Hepatocyte (in vitro differentiated cells): ENCODE measurements at regions not wholly inside any gene's neighbourhood (a gene's known extent, or its start where the extent isn't known, plus 50 kb on each side); places are given as distances from the start of the nearest gene placed in this dataset.

Experiments used
- DNase-seq: peaks from one replicate; pipeline ENCODE4 v3.0.0-alpha.2; 2016; ENCODE audit warnings: low spot score
- H2AFZ ChIP-seq: fragments of 200-600 bp; sonication (generic); 2 replicates; pipeline ENCODE4 v1.6.0; 2016; ENCODE audit warnings: antibody characterized with exemption, mild to moderate bottlenecking
- H3K27ac ChIP-seq: fragments of 200-600 bp; sonication (generic); 2 replicates; pipeline ENCODE4 v1.5.1; 2016; ENCODE audit warnings: mild to moderate bottlenecking
- H3K27me3 ChIP-seq: fragments of 200-600 bp; sonication (generic); 2 replicates; pipeline ENCODE4 v1.6.1; 2016
- H3K36me3 ChIP-seq: fragments of 200-600 bp; sonication (generic); replicated peaks from 2 replicates; pipeline ENCODE4 v1.5.1; 2016; ENCODE audit warnings: low read depth; ENCODE audit not compliant: insufficient read depth
- H3K4me1 ChIP-seq: fragments of 200-600 bp; sonication (generic); 2 replicates; pipeline ENCODE4 v1.5.1; 2016; ENCODE audit warnings: mild to moderate bottlenecking, moderate library complexity; ENCODE audit not compliant: insufficient read depth
- H3K4me2 ChIP-seq: fragments of 200-600 bp; sonication (generic); 2 replicates; pipeline ENCODE4 v1.6.0; 2016
- H3K4me3 ChIP-seq: fragments of 200-600 bp; sonication (generic); 2 replicates; pipeline ENCODE4 v1.5.1; 2016; ENCODE audit warnings: mild to moderate bottlenecking
- H3K79me2 ChIP-seq: fragments of 200-600 bp; sonication (generic); 2 replicates; pipeline ENCODE4 v1.6.0; 2017; ENCODE audit warnings: mild to moderate bottlenecking
- H3K9me2 ChIP-seq: fragments of 200-600 bp; sonication (generic); replicated peaks from 2 replicates; pipeline ENCODE4 v1.6.0; 2017; ENCODE audit warnings: mild to moderate bottlenecking; ENCODE audit not compliant: insufficient read depth
- H3K9me3 ChIP-seq: fragments of 200-600 bp; sonication (generic); 2 replicates; pipeline ENCODE4 v1.5.1; 2016; ENCODE audit warnings: low read depth, mild to moderate bottlenecking
- H4K20me1 ChIP-seq: fragments of 200-600 bp; sonication (generic); 2 replicates; pipeline ENCODE4 v1.6.0; 2016; ENCODE audit warnings: mild to moderate bottlenecking; ENCODE audit not compliant: insufficient read depth, poor library complexity, severe bottlenecking
- EZH2 ChIP-seq: fragments of 200-600 bp; sonication (generic); IDR thresholded peaks from 2 replicates; pipeline ENCODE4 v1.6.1; 2016; ENCODE audit warnings: antibody characterized with exemption, mild to moderate bottlenecking, borderline replicate concordance
- EZH2phosphoT487 ChIP-seq: fragments of 200-600 bp; sonication (generic); IDR thresholded peaks from one replicate; pipeline ENCODE4 v1.6.1; 2018; ENCODE audit warnings: antibody characterized with exemption, mild to moderate bottlenecking, low read depth, moderate library complexity; ENCODE audit not compliant: unreplicated experiment, severe bottlenecking
- WGBS: methylation state at CpG from one replicate; pipeline ENCODE4 v1.1.6; 2016; ENCODE audit warnings: low lambda C conversion rate; ENCODE audit errors: missing lambda C conversion rate; 5-methylcytosine and 5-hydroxymethylcytosine counted together
- TF ChIP-seq, protein P1 (sequence below): fragments of 200-600 bp; sonication (generic); IDR thresholded peaks from 2 replicates; pipeline ENCODE4 v1.5.1; 2016; ENCODE audit warnings: antibody characterized with exemption, mild to moderate bottlenecking; ENCODE audit not compliant: poor library complexity

DNA sequence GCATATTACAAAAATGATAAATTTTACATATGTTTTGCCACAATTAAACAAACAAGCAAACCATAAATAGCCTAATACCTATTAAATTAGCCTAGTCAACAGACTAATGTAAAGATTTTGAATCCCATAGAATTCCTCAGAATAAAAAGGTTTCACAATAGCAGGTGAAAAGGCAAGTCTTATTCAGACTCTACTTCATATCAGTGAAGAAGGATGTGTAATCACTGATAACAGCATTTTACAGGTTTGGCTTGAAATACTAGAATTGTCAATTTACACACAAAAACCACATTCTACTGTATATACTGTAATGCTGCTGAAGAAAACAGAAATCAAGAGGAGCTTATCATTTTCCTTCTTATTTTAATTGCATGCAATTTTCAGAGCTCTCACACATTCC is 90.8 kb upstream of the SSTR1 start:
- H2AFZ ChIP-seq = no peak overlapping the region
- H4K20me1 ChIP-seq = no peaks in the 10 kb centered on the region
- H3K4me3 ChIP-seq = no peak overlapping the region
- TF ChIP-seq EZH2phosphoT487 = no peak
- TF ChIP-seq, protein P1, sequence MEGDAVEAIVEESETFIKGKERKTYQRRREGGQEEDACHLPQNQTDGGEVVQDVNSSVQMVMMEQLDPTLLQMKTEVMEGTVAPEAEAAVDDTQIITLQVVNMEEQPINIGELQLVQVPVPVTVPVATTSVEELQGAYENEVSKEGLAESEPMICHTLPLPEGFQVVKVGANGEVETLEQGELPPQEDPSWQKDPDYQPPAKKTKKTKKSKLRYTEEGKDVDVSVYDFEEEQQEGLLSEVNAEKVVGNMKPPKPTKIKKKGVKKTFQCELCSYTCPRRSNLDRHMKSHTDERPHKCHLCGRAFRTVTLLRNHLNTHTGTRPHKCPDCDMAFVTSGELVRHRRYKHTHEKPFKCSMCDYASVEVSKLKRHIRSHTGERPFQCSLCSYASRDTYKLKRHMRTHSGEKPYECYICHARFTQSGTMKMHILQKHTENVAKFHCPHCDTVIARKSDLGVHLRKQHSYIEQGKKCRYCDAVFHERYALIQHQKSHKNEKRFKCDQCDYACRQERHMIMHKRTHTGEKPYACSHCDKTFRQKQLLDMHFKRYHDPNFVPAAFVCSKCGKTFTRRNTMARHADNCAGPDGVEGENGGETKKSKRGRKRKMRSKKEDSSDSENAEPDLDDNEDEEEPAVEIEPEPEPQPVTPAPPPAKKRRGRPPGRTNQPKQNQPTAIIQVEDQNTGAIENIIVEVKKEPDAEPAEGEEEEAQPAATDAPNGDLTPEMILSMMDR = no peak
- TF ChIP-seq EZH2 = no peak
- no peak overlapping the region for H3K27ac ChIP-seq
- no peaks in the 10 kb centered on the region for H3K9me2 ChIP-seq
- no peaks in the 10 kb centered on the region for H3K36me3 ChIP-seq
- no peak for DNase-seq
- no peaks in the 10 kb centered on the region for H3K27me3 ChIP-seq
- H3K79me2 ChIP-seq = no peaks in the 10 kb centered on the region
- no peak overlapping the region for H3K4me2 ChIP-seq
- H3K9me3 ChIP-seq = no peaks in the 10 kb centered on the region
- H3K4me1 ChIP-seq = no peaks in the 10 kb centered on the region

DNA sequence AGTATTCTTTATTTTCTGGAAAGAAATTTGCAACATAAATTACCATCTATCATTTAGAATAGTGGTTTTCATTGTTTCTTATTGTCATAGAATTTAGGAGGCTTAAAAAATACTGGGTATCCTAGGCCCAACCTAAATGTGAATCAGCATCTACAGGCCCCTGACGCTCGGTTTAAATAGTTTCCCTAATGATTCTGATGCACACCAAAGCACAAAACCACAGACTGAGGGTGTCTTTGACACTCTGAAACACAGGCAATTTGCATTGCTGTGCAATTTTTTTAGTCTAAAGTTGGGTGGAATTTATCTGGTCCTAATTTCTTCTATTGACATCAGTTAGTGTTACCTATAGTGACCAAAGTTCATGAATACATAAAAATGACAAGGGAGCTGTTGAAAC is 87.6 kb upstream of the SSTR1 start:
- Histone ChIP-seq H3K27me3 (no peaks in the 10 kb centered on the region), H3K36me3 (no peaks in the 10 kb centered on the region), H3K9me2 (no peaks in the 10 kb centered on the region), H3K4me1 (no peaks in the 10 kb centered on the region), H3K4me3 (no peak overlapping the region), H2AFZ (no peak overlapping the region), H4K20me1 (no peaks in the 10 kb centered on the region), H3K79me2 (no peaks in the 10 kb centered on the region), H3K27ac (no peak overlapping the region), H3K9me3 (no peaks in the 10 kb centered on the region), H3K4me2 (no peak overlapping the region)
- no peak for DNase-seq
- TF ChIP-seq, protein P1 = no peak
- TF ChIP-seq EZH2phosphoT487 (no peak), EZH2 (no peak)
- 76% methylated on average over 2 of the region's 2 CpGs for WGBS

DNA sequence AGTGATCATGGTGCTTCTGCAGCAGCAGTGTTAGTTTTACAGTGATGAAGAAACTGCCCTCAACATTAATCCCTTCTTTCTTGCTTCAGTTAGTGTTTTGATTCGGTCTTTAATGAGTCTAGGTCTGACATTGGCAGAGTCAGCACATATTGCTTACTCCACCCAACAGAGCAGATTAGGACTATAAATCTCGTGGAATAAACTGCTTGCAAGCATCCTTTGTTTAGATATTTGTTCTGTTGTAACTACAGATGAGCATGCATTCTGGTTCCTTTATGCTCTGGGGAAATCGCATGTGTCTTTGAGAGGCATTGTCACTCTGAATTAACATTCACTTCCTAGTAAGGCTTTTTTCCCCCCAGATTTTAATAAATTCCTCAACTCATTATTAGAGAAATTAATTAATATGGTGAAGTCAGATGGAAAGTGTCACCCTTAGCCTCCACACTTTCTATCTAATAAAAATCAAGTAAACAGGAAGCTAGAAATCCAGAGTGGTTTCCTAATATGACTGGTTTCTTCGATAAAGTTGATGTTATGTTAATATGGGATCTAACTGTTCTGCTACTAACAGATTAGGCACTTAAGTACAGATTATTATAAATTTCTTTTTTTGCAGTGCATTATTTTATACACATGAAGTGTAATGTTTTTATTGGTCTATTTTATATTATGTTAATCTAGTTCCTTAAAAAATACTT is 86.2 kb upstream of the SSTR1 start:
- no peak overlapping the region for H3K4me3 ChIP-seq
- H3K36me3 ChIP-seq = no peaks in the 10 kb centered on the region
- H3K27me3 ChIP-seq = no peaks in the 10 kb centered on the region
- H3K4me1 ChIP-seq = no peaks in the 10 kb centered on the region
- no peaks in the 10 kb centered on the region for H4K20me1 ChIP-seq
- DNase-seq = no peak
- no peaks in the 10 kb centered on the region for H3K79me2 ChIP-seq
- WGBS = 68% methylated on average over 4 of the region's 4 CpGs
- H2AFZ ChIP-seq = no peak overlapping the region
- H3K4me2 ChIP-seq = no peak overlapping the region
- no peaks in the 10 kb centered on the region for H3K9me3 ChIP-seq
- TF ChIP-seq EZH2 (no peak), EZH2phosphoT487 (no peak)
- TF ChIP-seq, protein P1 = no peak
- H3K27ac ChIP-seq = no peak overlapping the region
- no peaks in the 10 kb centered on the region for H3K9me2 ChIP-seq

DNA sequence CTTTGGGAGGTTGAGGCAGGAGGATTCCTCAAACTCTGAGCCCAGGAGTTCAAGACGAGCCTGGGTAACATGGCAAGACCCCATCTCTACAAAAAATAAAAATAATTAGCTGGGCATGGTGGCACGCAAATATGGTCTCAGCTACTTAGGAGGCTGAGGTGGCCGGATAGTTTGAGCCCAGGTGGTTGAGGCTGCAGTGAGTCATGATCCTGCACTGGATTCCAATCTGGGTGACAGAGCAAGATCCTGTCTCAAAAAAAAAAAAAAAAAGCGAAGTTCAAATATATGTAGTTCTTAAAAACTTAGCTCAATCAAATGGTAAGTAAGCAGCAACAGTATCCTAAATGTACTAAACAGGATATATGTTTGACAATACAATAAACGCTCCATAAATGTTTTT is 85.5 kb upstream of the SSTR1 start:
- no peak overlapping the region for H2AFZ ChIP-seq
- H3K4me1 ChIP-seq = no peaks in the 10 kb centered on the region
- H3K79me2 ChIP-seq = no peaks in the 10 kb centered on the region
- no peak overlapping the region for H3K27ac ChIP-seq
- no peak overlapping the region for H3K4me3 ChIP-seq
- no peaks in the 10 kb centered on the region for H4K20me1 ChIP-seq
- no peak overlapping the region for H3K4me2 ChIP-seq
- no peaks in the 10 kb centered on the region for H3K9me3 ChIP-seq
- H3K9me2 ChIP-seq = no peaks in the 10 kb centered on the region
- 88% methylated on average over 5 of the region's 5 CpGs for WGBS
- no peaks in the 10 kb centered on the region for H3K36me3 ChIP-seq
- DNase-seq = no peak
- no peaks in the 10 kb centered on the region for H3K27me3 ChIP-seq
- no peak for TF ChIP-seq EZH2
- TF ChIP-seq, protein P1 = no peak
- TF ChIP-seq EZH2phosphoT487 = no peak
